ENCODE measurements at regions not wholly inside any gene's neighbourhood (a gene's known extent, or its start where the extent isn't known, plus 50 kb on each side); places are given as distances from the start of the nearest gene placed in this dataset.
A peak's percentile ranks its signal among the peaks of the same experiment; 100 is the strongest.

DNA sequence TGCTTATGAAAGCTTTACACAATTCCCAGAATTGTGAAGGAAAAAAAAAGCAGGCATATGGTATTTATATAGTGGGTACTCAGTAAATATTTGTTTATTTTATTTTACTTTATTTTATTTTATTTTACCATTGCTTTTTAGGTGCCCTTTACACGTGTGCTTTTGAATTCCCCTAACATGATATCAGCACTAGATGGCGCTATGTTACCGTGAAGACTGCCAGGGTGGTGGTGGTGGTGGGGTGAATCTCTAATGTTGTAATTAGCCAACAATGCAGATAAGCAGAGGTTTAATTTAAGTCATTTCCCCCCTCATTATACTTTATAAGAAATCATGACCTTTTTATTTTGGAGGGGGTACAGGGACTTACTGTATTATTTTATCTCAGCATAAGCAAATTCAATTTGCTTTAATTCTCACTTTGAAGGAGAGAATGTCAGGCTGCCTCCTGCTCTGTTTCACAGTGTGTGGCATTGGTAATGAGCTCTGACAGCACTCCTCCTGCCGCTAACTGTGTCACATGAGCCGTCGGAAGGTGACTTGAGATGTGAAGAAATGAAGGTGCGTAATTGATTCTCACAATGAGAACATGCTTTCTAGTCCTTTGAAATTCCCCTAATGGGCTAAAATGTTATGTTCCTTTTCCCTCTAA lies 165.6 kb downstream of the YTHDC2 start:
- Histone ChIP-seq H3K36me3 (no peaks in the 10 kb centered on the region), H3K4me3 (no peak overlapping the region), H3K9me3 (no peaks in the 10 kb centered on the region), H3K4me1 (no peaks in the 10 kb centered on the region), H3K27ac (peak overlapping the region in 1 of 3 donors; percentile 28), H3K27me3 (no peaks in the 10 kb centered on the region)
- intact Hi-C loops (cut with DNase I) = no loop called here
- DNase-seq (no peak), ATAC-seq (peak; percentile 82 to 93 (median 88))
- TF ChIP-seq POLR2A (IDR thresholded peaks at IDR 0.05) = no peak
- peak; percentile 65 to 74 (median 72) for TF ChIP-seq CTCF (IDR thresholded peaks at IDR 0.05)
- 21% methylated on average over 7 of the region's 7 CpGs for WGBS (ENCODE audit: insufficient coverage, low coverage, low lambda C conversion rate, missing lambda C conversion rate)

- intact Hi-C loops (cut with DNase I) = no loop called here
- no peaks in the 10 kb centered on the region for H3K9me3 ChIP-seq
- H3K27me3 ChIP-seq = no peaks in the 10 kb centered on the region
- no peak overlapping the region for H3K4me3 ChIP-seq
- no peak overlapping the region for H3K27ac ChIP-seq
- TF ChIP-seq POLR2A (IDR thresholded peaks at IDR 0.05) = no peak
- no peak for TF ChIP-seq CTCF (IDR thresholded peaks at IDR 0.05)
- ATAC-seq = peak; percentile 20 to 65 (median 49)
- no peak for DNase-seq
- no peaks in the 10 kb centered on the region for H3K36me3 ChIP-seq
- 45% methylated on average over 2 of the region's 2 CpGs for WGBS (ENCODE audit: insufficient coverage, low coverage, low lambda C conversion rate, missing lambda C conversion rate)
- no peaks in the 10 kb centered on the region for H3K4me1 ChIP-seq
These were observed 167.0 kb downstream of the YTHDC2 start for GRCh38 chr5:113680534-113680933.

DNA sequence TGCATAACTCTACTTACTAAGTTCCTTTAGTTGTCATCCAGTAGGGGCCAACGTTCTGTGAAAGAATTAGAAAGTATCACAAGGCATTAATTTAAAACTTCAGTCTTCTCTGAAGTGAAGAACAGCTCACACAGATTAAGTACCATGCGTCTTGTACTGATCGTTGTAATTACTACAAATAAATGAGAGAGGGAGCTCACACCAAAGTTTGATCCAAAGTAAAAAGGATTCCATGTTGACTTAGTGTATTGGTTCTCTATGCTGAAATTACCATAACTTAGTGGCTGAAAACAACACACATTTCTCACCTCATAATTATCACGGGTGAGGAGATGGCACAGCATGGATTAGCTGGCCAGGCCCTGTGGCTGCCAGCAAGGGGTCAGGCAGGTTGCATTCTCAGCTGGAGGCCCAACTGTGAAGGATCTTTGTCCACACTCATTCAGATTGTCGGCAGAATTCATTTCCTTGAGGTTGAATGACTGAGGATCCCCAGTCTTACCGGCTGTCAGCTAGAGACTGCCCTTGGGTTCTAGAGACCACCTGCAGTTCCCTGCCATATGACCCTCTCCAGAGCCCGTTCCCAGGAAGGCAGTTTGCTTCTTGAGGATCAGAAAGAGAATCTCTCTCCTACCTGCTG lies 169.1 kb downstream of the YTHDC2 start:
- ATAC-seq (peak in 1 of 4 donors; percentile 33), DNase-seq (no peak)
- intact Hi-C loops (cut with DNase I) = no loop called here
- Histone ChIP-seq H3K36me3 (no peaks in the 10 kb centered on the region), H3K27ac (no peak overlapping the region), H3K4me3 (no peak overlapping the region), H3K27me3 (no peaks in the 10 kb centered on the region), H3K9me3 (no peaks in the 10 kb centered on the region), H3K4me1 (no peaks in the 10 kb centered on the region)
- TF ChIP-seq CTCF (IDR thresholded peaks at IDR 0.05) (peak in 1 of 4 donors; percentile 10), POLR2A (IDR thresholded peaks at IDR 0.05) (no peak)
- 23% methylated on average over 6 of the region's 7 CpGs for WGBS (ENCODE audit: insufficient coverage, low coverage, low lambda C conversion rate, missing lambda C conversion rate)

- Histone ChIP-seq H3K36me3 (no peaks in the 10 kb centered on the region), H3K9me3 (no peaks in the 10 kb centered on the region), H3K27ac (no peak overlapping the region), H3K27me3 (no peaks in the 10 kb centered on the region), H3K4me1 (no peaks in the 10 kb centered on the region), H3K4me3 (no peak overlapping the region)
- TF ChIP-seq POLR2A (IDR thresholded peaks at IDR 0.05) = no peak
- no peak for TF ChIP-seq CTCF (IDR thresholded peaks at IDR 0.05)
- WGBS (ENCODE audit: insufficient coverage, low coverage, low lambda C conversion rate, missing lambda C conversion rate) = 71% methylated on average over 2 of the region's 2 CpGs
- no peak for ATAC-seq
- intact Hi-C loops (cut with DNase I) = no loop called here
- DNase-seq = no peak
These were observed 169.7 kb downstream of the YTHDC2 start for GRCh38 chr5:113683211-113683610.

Measured in right lobe of liver (tissue), 6 donors.